ENCODE measurements at regions not wholly inside any gene's neighbourhood (a gene's known extent, or its start where the extent isn't known, plus 50 kb on each side); places are given as distances from the start of the nearest gene placed in this dataset.

GRCh38 chr4:60314416-60314815 is 885.7 kb upstream of the ADGRL3 start:
- TF ChIP-seq TEAD4 (IDR thresholded peaks at IDR 0.05) (no peak), USF1 (IDR thresholded peaks at IDR 0.05) (no peak), MAX (IDR thresholded peaks at IDR 0.05) (no peak), RAD21 (IDR thresholded peaks at IDR 0.05; ENCODE audit: low read depth) (no peak), YY1 (IDR thresholded peaks at IDR 0.05; ENCODE audit: low read depth) (no peak), CEBPB (IDR thresholded peaks at IDR 0.05) (no peak), FOXM1 (IDR thresholded peaks at IDR 0.05; ENCODE audit: borderline replicate concordance, low read depth) (no peak), NFIC (IDR thresholded peaks at IDR 0.05) (no peak), EGR1 (IDR thresholded peaks at IDR 0.05) (no peak), EP300 (IDR thresholded peaks at IDR 0.05; ENCODE audit: borderline replicate concordance) (no peak), REST (IDR thresholded peaks at IDR 0.05; ENCODE audit: low read depth) (no peak), CREB1 (IDR thresholded peaks at IDR 0.05; ENCODE audit: low read depth) (no peak), TCF12 (IDR thresholded peaks at IDR 0.05; ENCODE audit: low read depth) (no peak)

- TF ChIP-seq FOXM1 (IDR thresholded peaks at IDR 0.05; ENCODE audit: borderline replicate concordance, low read depth), result no peak
- no peak for TF ChIP-seq TAF1 (IDR thresholded peaks at IDR 0.05; ENCODE audit: low read depth)
- no peak for TF ChIP-seq REST (IDR thresholded peaks at IDR 0.05; ENCODE audit: low read depth)
- TF ChIP-seq YY1 (IDR thresholded peaks at IDR 0.05; ENCODE audit: low read depth), result no peak
- no peak for TF ChIP-seq TCF12 (IDR thresholded peaks at IDR 0.05; ENCODE audit: low read depth)
- no peak for TF ChIP-seq CEBPB (IDR thresholded peaks at IDR 0.05)
- TF ChIP-seq EP300 (IDR thresholded peaks at IDR 0.05; ENCODE audit: borderline replicate concordance), result no peak
- TF ChIP-seq USF1 (IDR thresholded peaks at IDR 0.05), result no peak
- TF ChIP-seq MAX (IDR thresholded peaks at IDR 0.05), result no peak
- no peak for TF ChIP-seq TEAD4 (IDR thresholded peaks at IDR 0.05)
- TF ChIP-seq NFIC (IDR thresholded peaks at IDR 0.05), result no peak
- TF ChIP-seq EGR1 (IDR thresholded peaks at IDR 0.05), result no peak
- no peak for TF ChIP-seq ZBTB7A (IDR thresholded peaks at IDR 0.05; ENCODE audit: low read depth)
These were observed 884.5 kb upstream of the ADGRL3 start for GRCh38 chr4:60315586-60315985.

GRCh38 chr4:60326735-60327134 is 873.4 kb upstream of the ADGRL3 start:
- no peak for TF ChIP-seq FOXM1 (IDR thresholded peaks at IDR 0.05; ENCODE audit: borderline replicate concordance, low read depth)
- TF ChIP-seq USF1 (IDR thresholded peaks at IDR 0.05), result no peak
- TF ChIP-seq CEBPB (IDR thresholded peaks at IDR 0.05), result no peak
- no peak for TF ChIP-seq TAF1 (IDR thresholded peaks at IDR 0.05; ENCODE audit: low read depth)
- TF ChIP-seq RAD21 (IDR thresholded peaks at IDR 0.05; ENCODE audit: low read depth), result no peak
- TF ChIP-seq YY1 (IDR thresholded peaks at IDR 0.05; ENCODE audit: low read depth), result no peak
- no peak for TF ChIP-seq EP300 (IDR thresholded peaks at IDR 0.05; ENCODE audit: borderline replicate concordance)
- no peak for TF ChIP-seq ZBTB7A (IDR thresholded peaks at IDR 0.05; ENCODE audit: low read depth)
- no peak for TF ChIP-seq TEAD4 (IDR thresholded peaks at IDR 0.05)
- no peak for TF ChIP-seq TCF12 (IDR thresholded peaks at IDR 0.05; ENCODE audit: low read depth)
- TF ChIP-seq REST (IDR thresholded peaks at IDR 0.05; ENCODE audit: low read depth), result no peak
- no peak for TF ChIP-seq NFIC (IDR thresholded peaks at IDR 0.05)
- no peak for TF ChIP-seq MAX (IDR thresholded peaks at IDR 0.05)
- no peak for TF ChIP-seq CREB1 (IDR thresholded peaks at IDR 0.05; ENCODE audit: low read depth)
- no peak for TF ChIP-seq EGR1 (IDR thresholded peaks at IDR 0.05)

GRCh38 chr4:60327651-60328050 is 872.5 kb upstream of the ADGRL3 start:
- TF ChIP-seq EGR1 (IDR thresholded peaks at IDR 0.05) (no peak), TAF1 (IDR thresholded peaks at IDR 0.05; ENCODE audit: low read depth) (no peak), NFIC (IDR thresholded peaks at IDR 0.05) (no peak), ZBTB7A (IDR thresholded peaks at IDR 0.05; ENCODE audit: low read depth) (no peak), FOXM1 (IDR thresholded peaks at IDR 0.05; ENCODE audit: borderline replicate concordance, low read depth) (no peak), CEBPB (IDR thresholded peaks at IDR 0.05) (no peak), TEAD4 (IDR thresholded peaks at IDR 0.05) (no peak), TCF12 (IDR thresholded peaks at IDR 0.05; ENCODE audit: low read depth) (no peak), USF1 (IDR thresholded peaks at IDR 0.05) (no peak), REST (IDR thresholded peaks at IDR 0.05; ENCODE audit: low read depth) (no peak), MAX (IDR thresholded peaks at IDR 0.05) (no peak), EP300 (IDR thresholded peaks at IDR 0.05; ENCODE audit: borderline replicate concordance) (no peak), CREB1 (IDR thresholded peaks at IDR 0.05; ENCODE audit: low read depth) (no peak), YY1 (IDR thresholded peaks at IDR 0.05; ENCODE audit: low read depth) (no peak), RAD21 (IDR thresholded peaks at IDR 0.05; ENCODE audit: low read depth) (no peak)

Data from Ishikawa (cell line).